ENCODE measurements at regions not wholly inside any gene's neighbourhood (a gene's known extent, or its start where the extent isn't known, plus 50 kb on each side); places are given as distances from the start of the nearest gene placed in this dataset.

- no peak for DNase-seq (ENCODE audit: low spot score)
- TF ChIP-seq, protein P1, sequence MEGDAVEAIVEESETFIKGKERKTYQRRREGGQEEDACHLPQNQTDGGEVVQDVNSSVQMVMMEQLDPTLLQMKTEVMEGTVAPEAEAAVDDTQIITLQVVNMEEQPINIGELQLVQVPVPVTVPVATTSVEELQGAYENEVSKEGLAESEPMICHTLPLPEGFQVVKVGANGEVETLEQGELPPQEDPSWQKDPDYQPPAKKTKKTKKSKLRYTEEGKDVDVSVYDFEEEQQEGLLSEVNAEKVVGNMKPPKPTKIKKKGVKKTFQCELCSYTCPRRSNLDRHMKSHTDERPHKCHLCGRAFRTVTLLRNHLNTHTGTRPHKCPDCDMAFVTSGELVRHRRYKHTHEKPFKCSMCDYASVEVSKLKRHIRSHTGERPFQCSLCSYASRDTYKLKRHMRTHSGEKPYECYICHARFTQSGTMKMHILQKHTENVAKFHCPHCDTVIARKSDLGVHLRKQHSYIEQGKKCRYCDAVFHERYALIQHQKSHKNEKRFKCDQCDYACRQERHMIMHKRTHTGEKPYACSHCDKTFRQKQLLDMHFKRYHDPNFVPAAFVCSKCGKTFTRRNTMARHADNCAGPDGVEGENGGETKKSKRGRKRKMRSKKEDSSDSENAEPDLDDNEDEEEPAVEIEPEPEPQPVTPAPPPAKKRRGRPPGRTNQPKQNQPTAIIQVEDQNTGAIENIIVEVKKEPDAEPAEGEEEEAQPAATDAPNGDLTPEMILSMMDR (IDR thresholded peaks at IDR 0.05; ENCODE audit: extremely low read depth, insufficient read depth, missing control alignments), result no peak
- in situ Hi-C loops (cut with MboI; ENCODE audit: low pct_unique_long_range_greater_than_20kb, low sequenced_read_pairs, unreplicated experiment), result no loop called here
These were observed 448.7 kb downstream of the EPHA4 start for GRCh38 chr2:221123396-221123795.

DNA sequence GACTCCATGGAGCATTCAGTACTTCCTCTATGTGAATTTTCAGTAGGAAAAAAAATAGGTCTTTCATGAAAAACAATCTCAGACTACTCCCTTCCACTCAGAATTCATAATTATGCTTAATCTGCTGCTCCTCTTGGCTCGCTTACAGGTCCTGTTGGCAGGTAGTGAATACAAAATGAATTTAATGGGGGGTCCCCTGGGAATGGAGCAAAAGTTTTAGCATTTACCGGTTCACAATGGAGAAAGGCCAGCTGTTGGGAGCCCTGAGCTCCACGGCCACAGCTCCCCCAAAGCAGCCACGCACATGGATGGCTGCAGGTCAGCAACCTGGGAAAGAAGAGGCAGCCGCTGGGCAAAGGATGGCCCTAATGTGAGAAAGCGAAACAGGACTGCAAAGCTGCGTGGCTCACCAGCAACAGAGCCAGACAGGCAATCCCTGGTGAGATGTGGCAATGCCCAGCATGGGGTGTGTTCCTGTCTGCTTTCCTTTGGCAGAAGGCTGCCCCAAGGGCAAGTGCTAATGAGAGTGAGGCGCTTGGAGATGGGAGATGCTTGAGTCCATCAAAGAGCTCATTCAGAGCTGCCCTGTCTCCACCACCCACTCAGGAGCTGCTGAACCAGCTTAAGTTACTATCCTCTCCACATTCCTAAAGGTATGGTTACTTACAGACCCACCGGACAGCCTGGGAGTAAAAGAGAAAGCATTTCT lies 447.4 kb downstream of the EPHA4 start:
- TF ChIP-seq, protein P1 (IDR thresholded peaks at IDR 0.05; ENCODE audit: extremely low read depth, insufficient read depth, missing control alignments), result no peak
- no peak for DNase-seq (ENCODE audit: low spot score)
- in situ Hi-C loops (cut with MboI; ENCODE audit: low pct_unique_long_range_greater_than_20kb, low sequenced_read_pairs, unreplicated experiment), result loop anchor here (25.0 kb wide), 1 partner anchor 87 kb away; no protein-coding TSS in a partner anchor

DNA sequence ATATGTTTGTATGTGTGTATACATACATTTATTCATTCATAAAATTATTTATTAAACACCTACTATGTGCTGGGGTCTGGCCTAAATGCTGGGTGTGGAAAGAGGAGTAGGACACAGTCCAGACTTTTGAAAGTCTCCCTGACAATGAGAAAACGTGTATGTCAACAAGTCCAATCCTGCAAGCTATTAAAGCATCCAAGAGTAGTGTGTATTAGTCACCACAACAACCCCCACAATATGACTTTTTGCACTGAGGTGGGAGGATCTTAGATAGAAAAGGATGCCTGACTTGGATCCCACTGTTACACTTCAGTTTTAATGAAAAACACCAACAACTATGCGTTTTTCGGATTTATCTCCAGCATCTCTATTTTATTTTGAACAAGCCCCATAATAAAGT lies 446.4 kb downstream of the EPHA4 start:
- in situ Hi-C loops (cut with MboI; ENCODE audit: low pct_unique_long_range_greater_than_20kb, low sequenced_read_pairs, unreplicated experiment), result loop anchor here (25.0 kb wide), 1 partner anchor 88 kb away; no protein-coding TSS in a partner anchor
- TF ChIP-seq, protein P1 (IDR thresholded peaks at IDR 0.05; ENCODE audit: extremely low read depth, insufficient read depth, missing control alignments), result no peak
- no peak for DNase-seq (ENCODE audit: low spot score)

GRCh38 chr2:221129657-221130056 lies 442.4 kb downstream of the EPHA4 start:
- in situ Hi-C loops (cut with MboI; ENCODE audit: low pct_unique_long_range_greater_than_20kb, low sequenced_read_pairs, unreplicated experiment), result loop anchor here (25.0 kb wide), 1 partner anchor 92 kb away; no protein-coding TSS in a partner anchor
- TF ChIP-seq, protein P1 (IDR thresholded peaks at IDR 0.05; ENCODE audit: extremely low read depth, insufficient read depth, missing control alignments), result no peak
- no peak for DNase-seq (ENCODE audit: low spot score)

DNA sequence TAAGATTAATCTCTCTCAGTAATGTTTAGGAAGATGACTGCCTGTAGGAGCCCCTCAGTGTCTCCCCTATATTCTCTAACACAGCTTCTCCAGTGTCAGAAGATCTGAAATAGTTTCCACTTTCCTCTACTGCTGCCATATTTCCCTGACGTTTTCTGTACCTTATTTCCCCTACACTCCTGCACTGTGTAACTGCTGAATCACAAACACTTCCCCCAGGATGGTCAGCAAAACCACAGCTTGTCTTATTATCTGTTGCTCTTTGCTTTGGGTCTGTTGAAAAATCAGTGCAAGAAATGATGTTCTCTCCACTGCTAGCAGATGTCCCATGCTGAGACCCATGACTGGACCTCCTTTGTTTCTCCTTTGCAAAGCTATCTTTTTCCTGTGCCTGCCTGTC lies 441.7 kb downstream of the EPHA4 start:
- in situ Hi-C loops (cut with MboI; ENCODE audit: low pct_unique_long_range_greater_than_20kb, low sequenced_read_pairs, unreplicated experiment), result loop anchor here (25.0 kb wide), 1 partner anchor 93 kb away; no protein-coding TSS in a partner anchor
- TF ChIP-seq, protein P1 (IDR thresholded peaks at IDR 0.05; ENCODE audit: extremely low read depth, insufficient read depth, missing control alignments), result no peak
- DNase-seq (ENCODE audit: low spot score), result no peak

DNA sequence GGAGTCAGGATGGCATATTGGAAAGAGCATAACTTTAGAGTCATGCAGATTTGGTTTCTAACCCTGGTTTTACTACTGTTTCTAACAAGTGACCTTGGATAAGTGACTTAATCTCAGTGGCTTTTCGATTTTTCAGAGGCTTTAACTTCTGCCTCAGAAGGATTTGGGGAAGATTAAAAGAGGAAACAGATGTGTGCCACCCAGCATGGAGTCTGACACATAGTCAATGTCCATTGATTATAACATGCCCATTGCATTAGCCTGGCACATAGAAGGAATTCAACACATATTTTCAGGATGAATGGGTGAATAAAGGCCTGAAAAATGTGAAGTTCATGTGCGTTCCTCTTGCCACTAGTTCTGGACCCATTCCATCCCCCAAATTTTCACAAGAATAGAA lies 438.2 kb downstream of the EPHA4 start:
- no peak for DNase-seq (ENCODE audit: low spot score)
- TF ChIP-seq, protein P1 (IDR thresholded peaks at IDR 0.05; ENCODE audit: extremely low read depth, insufficient read depth, missing control alignments), result no peak
- in situ Hi-C loops (cut with MboI; ENCODE audit: low pct_unique_long_range_greater_than_20kb, low sequenced_read_pairs, unreplicated experiment), result loop anchor here (25.0 kb wide), 1 partner anchor 97 kb away; no protein-coding TSS in a partner anchor
